B cell (primary cell): ENCODE measurements at regions not wholly inside any gene's neighbourhood (a gene's known extent, or its start where the extent isn't known, plus 50 kb on each side); places are given as distances from the start of the nearest gene placed in this dataset.

Experiments
- EZH2 ChIP-seq: IDR thresholded peaks from 2 replicates; pipeline ENCODE4 v1.6.1; 2012; ENCODE audit warnings: borderline replicate concordance, low read depth, mild to moderate bottlenecking, moderate library complexity, low read length; ENCODE audit not compliant: insufficient read depth, poor library complexity, severe bottlenecking
- TF ChIP-seq, protein P1 (sequence below): fragments of 200-600 bp; IDR thresholded peaks from one replicate; pipeline ENCODE4 v1.8.0; 2022; ENCODE audit warnings: antibody characterized with exemption, mild to moderate bottlenecking

DNA sequence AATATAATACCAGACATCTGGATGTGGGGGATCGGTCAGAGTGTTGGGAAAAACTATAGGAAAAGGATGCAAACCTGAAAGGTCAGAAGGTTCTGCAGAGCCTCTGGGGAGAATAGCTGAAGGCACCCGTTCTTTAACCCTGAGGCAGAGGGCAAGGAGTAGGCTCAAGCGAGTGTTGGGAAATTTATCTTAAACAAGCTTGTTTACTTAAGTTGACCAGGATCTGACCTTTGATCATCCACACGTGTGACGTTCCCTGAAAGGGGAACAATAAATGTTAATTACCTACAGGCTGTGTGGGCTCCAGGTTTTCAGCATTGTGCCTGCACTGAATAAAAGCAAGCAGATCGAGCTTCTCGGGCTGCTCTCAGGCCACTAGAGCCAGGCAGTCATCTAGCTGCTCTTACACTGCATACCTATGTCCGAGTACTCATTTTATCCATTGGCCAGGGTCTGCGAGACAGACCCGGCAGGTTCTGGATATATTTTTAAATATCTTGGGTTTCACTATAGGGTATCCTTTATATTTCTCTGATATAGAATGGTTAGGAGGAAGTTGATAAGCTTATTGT lies 400.6 kb upstream of the CHST9 start:
- TF ChIP-seq, protein P1, sequence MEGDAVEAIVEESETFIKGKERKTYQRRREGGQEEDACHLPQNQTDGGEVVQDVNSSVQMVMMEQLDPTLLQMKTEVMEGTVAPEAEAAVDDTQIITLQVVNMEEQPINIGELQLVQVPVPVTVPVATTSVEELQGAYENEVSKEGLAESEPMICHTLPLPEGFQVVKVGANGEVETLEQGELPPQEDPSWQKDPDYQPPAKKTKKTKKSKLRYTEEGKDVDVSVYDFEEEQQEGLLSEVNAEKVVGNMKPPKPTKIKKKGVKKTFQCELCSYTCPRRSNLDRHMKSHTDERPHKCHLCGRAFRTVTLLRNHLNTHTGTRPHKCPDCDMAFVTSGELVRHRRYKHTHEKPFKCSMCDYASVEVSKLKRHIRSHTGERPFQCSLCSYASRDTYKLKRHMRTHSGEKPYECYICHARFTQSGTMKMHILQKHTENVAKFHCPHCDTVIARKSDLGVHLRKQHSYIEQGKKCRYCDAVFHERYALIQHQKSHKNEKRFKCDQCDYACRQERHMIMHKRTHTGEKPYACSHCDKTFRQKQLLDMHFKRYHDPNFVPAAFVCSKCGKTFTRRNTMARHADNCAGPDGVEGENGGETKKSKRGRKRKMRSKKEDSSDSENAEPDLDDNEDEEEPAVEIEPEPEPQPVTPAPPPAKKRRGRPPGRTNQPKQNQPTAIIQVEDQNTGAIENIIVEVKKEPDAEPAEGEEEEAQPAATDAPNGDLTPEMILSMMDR = no peak
- TF ChIP-seq EZH2 = no peak
